CD4-positive, alpha-beta T cell treated with Interleukin-1 beta for 1 hour (primary cell): ENCODE measurements at regions not wholly inside any gene's neighbourhood (a gene's known extent, or its start where the extent isn't known, plus 50 kb on each side); places are given as distances from the start of the nearest gene placed in this dataset.
"Not testable (repeated sequence)": the region's sequence is repeated elsewhere in the genome, so short reads cannot be mapped to it uniquely, and the experiment has no call there.

Source experiments
- DNase-seq, 2 donors: peaks; one replicate each; pipeline ENCODE4 v3.0.0-alpha.2; 2020 to 2022

DNA sequence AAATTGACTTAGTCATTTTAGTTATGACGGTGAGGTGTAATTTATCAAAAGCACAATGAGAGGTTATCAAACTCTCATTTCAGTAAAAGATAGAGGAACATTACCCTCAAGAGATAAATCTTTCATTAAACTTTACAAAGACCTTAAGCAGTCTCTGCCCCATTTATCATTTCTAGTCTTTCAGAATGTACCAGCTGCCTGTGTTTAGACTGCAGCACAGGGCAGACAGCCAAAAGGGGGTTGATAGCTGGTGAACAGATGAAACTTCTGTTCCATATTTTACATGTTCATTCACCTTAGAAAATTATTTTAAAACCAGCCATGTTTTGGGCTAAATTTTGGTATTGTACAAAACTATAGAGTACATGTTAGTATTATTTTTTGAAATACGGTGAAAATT is 514.6 kb upstream of the CNTN3 start:
- no peak for DNase-seq

- no peak for DNase-seq
These were observed 521.8 kb upstream of the CNTN3 start for GRCh38 chr3:75136100-75136897.

GRCh38 chr3:75138345-75138744 is 523.9 kb upstream of the CNTN3 start:
- no peak for DNase-seq

- no peak for DNase-seq
These were observed 523.1 kb upstream of the FRG2C start for GRCh38 chr3:75140904-75141615.

- no peak for DNase-seq
These were observed 519.7 kb upstream of the FRG2C start for GRCh38 chr3:75144406-75144805.

GRCh38 chr3:75171630-75172230 is 492.4 kb upstream of the FRG2C start:
- DNase-seq, result no peak

DNA sequence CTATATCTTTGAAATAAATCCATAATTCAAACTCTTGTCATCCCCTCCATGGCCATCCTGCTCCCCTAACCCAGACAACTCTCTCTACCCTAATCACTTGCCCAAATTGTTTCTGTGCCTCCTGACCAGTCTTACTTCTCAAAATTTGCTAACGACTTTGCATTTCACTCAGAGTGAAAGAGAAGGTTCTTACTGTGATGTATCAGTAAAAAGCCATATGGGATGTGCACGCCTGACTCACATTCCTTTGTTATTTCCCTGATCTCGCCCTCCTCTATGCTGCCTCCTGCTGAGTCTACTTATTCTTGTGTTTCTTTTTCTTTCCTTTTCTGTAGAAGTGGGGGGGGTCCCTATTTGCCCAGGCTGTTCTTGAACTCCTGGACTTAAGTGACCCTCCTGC is 487.2 kb upstream of the FRG2C start:
- DNase-seq, result no peak

DNA sequence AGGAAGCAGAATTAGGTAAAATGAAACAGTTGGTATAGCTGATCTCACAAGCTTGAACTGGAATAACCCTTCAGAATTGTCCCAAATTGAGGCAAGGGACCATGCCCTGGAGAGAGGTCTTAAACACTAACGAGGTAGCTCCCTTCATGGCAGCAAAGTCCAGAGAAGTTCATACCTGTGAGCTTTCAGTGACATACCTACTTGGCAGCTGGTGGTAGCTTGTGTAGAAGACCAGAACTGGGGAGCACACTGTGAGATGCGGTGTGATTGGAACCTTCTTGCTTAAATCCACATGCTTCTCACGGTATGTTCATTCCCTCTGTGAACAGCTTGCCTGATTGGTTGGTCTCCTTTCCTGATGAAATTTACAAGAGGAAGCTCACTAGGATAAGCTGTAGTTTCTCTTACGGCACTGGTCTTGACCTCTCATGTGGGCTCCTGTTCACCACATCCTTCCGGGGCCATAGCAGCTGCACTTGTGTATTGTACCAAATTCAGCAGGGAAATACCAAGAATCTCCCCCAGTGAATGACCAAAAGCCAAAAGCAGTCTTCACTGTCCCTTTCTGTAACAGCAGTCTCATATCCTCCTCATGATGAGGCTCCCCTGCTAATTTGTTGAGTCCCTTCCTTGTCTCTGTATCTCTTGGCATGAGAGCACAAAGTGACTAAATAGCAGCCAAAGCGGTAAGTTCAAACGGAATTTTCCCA is 483.7 kb upstream of the FRG2C start:
- no peak for DNase-seq

GRCh38 chr3:75180945-75181298 is 483.2 kb upstream of the FRG2C start:
- DNase-seq, result no peak

DNA sequence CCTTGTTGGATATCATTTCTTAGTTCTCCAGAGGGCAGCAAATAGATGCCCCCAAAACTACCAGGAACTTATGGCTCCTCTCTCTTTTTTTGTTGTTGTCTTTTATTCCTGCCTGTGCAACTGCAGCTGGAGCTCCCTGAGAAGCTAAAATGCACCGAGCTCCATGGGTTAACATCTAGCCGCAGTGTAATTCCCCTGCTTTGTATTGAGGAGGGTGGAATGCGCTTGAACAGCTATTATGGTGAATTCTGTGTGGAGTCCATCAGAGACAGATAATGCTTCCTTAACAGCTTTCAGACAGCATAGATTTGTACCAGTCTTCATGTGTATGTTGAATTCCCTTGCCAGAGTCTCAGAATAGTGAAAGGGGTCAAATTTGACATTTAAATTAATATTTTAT is 475.2 kb upstream of the FRG2C start:
- no peak for DNase-seq

- peak; percentile 12 to 50 for DNase-seq
These were observed 471.9 kb upstream of the FRG2C start for GRCh38 chr3:75192146-75192616.

GRCh38 chr3:75193797-75194196 is 470.3 kb upstream of the FRG2C start:
- no peak for DNase-seq

DNA sequence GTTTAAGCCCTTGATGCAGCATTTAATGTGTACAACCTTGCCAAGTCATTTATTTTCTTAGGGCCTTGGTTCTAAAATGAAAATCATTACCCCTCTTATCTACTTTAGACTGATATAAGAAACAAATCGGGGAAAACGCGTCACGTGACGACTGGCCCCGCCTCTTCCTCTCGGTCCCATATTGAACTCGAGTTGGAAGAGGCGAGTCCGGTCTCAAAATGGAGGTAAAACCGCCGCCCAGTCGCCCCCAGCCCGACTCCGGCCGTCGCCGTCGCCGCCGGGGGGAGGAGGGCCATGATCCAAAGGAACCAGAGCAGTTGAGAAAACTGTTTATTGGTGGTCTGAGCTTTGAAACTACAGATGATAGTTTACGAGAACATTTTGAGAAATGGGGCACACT is 449.8 kb upstream of the FRG2C start:
- DNase-seq, result not testable (repeated sequence)

GRCh38 chr3:75218577-75218976 is 445.6 kb upstream of the FRG2C start:
- DNase-seq, result no peak

- DNase-seq, result no peak
These were observed 443.2 kb upstream of the FRG2C start for GRCh38 chr3:75220932-75221331.

DNA sequence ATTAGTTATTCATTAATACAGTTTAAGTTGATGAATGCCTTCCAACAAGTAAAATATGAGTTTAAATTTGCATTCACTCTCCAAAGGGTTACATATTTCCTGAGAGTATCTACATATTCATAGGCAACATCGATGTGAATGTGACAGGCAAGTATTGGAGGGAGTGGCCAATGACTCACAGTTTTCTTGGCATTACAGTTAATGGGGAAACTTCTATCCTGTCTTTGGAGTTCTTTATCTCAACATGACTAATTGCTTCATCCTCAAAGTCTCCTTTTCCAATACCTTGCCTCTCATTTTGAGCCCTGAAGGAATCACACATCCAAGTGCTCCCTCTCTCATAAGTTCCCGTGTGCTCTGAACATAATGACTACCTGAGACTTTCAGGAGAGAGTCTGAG is 439.7 kb upstream of the FRG2C start:
- no peak for DNase-seq

DNA sequence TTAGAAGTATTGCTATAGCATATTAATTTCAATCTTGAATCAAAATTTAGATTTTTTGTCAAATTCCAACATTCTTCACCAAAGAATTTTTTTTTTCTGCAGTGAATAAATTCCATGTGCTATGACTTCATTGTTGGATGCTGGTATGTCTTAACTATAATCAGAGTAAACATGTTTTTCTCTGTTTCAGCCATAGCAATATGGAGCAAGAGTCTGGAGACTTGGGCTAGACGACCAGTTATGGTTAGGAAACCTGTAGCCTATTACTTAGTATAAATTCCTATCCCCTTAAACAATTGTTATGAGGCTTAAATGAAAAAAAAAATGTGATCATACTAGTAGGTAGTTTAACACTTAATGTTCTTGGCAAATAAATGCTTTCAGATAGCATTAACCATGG is 431.9 kb upstream of the FRG2C start:
- no peak for DNase-seq

DNA sequence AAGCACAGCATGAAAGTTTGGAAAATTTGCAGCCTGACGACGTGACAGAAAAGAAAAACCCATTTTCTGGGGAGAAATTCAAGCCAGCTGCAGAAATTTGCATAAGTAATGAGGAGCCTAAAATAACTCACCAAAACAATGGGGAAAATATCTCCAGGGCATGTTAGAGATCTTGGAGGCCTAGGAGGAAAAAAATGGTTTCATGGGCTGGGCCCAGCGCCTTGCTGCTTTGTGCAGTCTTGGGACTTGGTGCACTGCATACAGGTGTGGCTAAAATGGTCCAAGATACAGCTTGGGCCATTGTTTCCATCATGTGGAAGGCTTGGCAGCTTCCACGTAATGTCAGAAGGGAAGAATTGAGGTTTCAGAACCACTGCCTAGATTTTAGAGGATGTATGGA is 428.5 kb upstream of the FRG2C start:
- DNase-seq, result no peak

GRCh38 chr3:75237053-75237452 is 427.1 kb upstream of the FRG2C start:
- no peak for DNase-seq

DNA sequence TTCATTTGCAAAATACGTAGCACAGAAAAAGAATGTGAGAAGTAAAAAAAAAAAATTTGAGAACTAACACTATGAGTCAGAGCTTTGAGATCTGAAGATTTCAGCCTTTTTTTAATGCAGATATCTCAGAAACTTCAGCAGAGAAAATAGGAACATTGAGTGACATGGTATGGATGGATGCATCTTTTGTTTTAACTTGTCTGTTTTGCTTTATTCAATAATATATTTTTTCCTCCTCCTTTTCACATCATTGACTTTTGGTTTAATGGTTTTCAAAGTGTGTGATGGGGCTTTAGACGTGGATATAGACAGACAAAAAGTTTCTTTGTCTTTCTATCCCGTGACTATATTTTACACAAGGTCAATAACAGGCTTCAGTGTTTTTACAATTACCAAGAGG is 426.7 kb upstream of the FRG2C start:
- DNase-seq, result no peak

DNA sequence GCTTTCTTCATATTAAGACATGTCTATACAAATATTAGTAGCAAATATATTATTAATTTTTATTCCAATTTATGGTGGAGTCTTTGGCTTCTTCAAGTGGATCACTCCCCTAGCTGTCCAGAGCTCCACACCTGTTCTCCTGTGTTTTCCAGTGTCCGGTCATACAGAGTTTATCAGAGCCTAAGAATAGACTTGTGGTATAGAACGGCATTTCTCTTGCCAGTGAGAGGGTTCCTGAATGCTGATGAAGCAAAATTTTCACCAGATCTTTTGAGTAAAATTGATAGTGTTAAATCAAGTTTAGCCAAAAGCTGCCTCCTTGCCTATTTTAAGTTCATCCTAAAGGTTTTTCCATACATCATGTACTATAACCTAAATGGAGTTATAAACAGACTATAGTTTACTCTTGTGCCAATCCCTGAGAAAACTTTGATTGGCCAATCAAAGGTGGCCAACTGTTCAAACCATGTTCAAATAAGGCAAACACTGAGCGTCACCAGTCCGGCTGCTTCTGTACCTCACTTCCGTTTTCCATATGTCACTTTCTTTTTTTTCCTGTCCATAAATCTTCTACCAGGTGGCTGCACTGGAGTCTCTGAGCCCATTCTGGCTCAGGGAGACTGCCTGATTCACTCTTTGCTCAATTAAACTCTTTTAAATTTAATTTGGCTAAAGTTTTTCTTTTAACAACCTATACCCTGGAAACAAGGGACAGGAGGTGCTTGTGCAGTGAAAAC is 422.7 kb upstream of the FRG2C start:
- DNase-seq, result not testable (repeated sequence)

- DNase-seq, result no peak
These were observed 422.0 kb upstream of the FRG2C start for GRCh38 chr3:75242012-75242735.
